ENCODE measurements at regions not wholly inside any gene's neighbourhood (a gene's known extent, or its start where the extent isn't known, plus 50 kb on each side); places are given as distances from the start of the nearest gene placed in this dataset.

DNA sequence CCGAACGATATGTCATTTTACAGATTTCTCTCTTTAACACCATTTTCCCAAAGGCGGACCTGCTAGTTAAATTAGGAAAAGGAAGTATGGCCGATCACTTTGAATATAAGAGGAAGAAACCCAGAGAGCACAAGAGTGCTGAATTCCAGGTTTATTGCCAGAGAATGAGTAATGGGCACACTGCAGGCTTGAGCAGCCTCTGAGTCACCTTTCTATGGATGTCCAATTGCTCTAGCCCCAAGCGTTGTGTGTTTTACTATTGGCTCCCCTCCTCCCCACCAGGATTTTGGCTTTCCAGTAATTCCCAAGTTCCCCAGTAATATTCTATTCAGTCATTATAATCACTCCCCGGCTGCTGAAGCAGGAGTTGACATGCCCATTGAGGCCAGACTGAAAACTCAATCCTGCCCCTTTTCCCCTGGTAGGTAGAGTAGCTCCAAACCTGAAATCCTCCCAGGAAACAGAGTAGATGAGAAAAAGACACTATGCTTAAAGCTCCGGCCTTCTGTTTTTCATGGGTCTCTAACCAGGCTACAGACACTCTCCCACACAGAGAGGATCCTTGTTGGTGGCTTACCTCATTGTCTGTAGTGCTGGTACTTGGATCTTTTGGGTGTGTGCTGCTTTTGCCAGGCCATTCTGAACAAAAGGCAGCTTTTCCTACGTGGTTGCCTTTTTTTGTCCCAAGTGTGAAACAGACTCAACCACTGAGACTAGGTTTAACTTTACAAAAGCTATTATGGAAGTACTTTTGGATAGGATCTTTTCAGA is 704.3 kb upstream of the FLRT2 start:
- no peak for TF ChIP-seq ZNF341 (tag by site-specific recombination; IDR thresholded peaks at IDR 0.05; ENCODE audit: low read depth)
- TF ChIP-seq ZNF133 (tag by site-specific recombination; IDR thresholded peaks at IDR 0.05): no peak
- TF ChIP-seq ZNF391 (tag by site-specific recombination; IDR thresholded peaks at IDR 0.05; ENCODE audit: borderline replicate concordance, low read depth): no peak
- TF ChIP-seq ZNF37A (tag by site-specific recombination; IDR thresholded peaks at IDR 0.05): no peak
- TF ChIP-seq BCL11A (tag by site-specific recombination; IDR thresholded peaks at IDR 0.05; ENCODE audit: low read depth): no peak
- TF ChIP-seq ZNF791 (tag by site-specific recombination; IDR thresholded peaks at IDR 0.05): no peak
- TF ChIP-seq KLF9 (tag by site-specific recombination; IDR thresholded peaks at IDR 0.05; ENCODE audit: low read depth): no peak
- TF ChIP-seq ZNF184 (tag by site-specific recombination; IDR thresholded peaks at IDR 0.05): no peak
- no peak for TF ChIP-seq ZNF24 (tag by site-specific recombination; IDR thresholded peaks at IDR 0.05)
- no peak for TF ChIP-seq ZBTB17 (tag by site-specific recombination; IDR thresholded peaks at IDR 0.05)
- no peak for TF ChIP-seq SALL2 (tag by site-specific recombination; IDR thresholded peaks at IDR 0.05; ENCODE audit: borderline replicate concordance)
- no peak for TF ChIP-seq BCL11B (tag by site-specific recombination; IDR thresholded peaks at IDR 0.05; ENCODE audit: low read depth)
- no peak for TF ChIP-seq HOXA7 (CRISPR knock-in tag; IDR thresholded peaks at IDR 0.05; ENCODE audit: borderline replicate concordance)
- no peak for TF ChIP-seq ZNF548 (tag by site-specific recombination; IDR thresholded peaks at IDR 0.05)
- no peak for TF ChIP-seq ZSCAN23 (tag by site-specific recombination; IDR thresholded peaks at IDR 0.05)
- no peak overlapping the region for H3K4me3 ChIP-seq (ENCODE audit: low read depth, low read length)
- no peaks in the 10 kb centered on the region for H3K4me1 ChIP-seq (ENCODE audit: control insufficient read depth, insufficient read depth, low read length)
- H3K9me3 ChIP-seq (ENCODE audit: control insufficient read depth, insufficient read depth, low read depth, low read length): no peaks in the 10 kb centered on the region
- CTCF ChIA-PET: no interaction called here
- H3K36me3 ChIP-seq (ENCODE audit: control insufficient read depth in 2 of 2, insufficient read depth in 1 of 2, low read length in 2 of 2): no peaks in the 10 kb centered on the region
- no peak overlapping the region for H3K27ac ChIP-seq (ENCODE audit: extremely low read depth, low read depth, low read length)
- POLR2A ChIA-PET: no interaction called here

DNA sequence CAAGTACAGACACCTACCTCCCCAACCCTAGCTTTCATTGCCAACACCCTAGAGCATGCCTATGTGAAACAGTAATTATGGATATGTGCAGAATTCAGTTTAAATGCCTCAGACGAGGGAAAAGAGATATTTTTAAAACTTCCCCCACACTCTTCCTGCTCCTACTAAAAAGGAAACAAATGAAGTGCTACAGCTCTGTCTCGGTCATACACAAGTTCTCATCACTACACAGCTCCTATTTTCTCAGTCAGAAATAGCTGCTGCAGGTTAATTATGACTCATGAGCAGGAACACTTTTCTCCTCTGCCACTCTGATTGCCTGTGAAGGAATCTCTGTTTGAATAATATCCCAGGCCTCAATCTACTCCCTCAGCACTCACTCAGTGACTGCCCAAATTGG is 703.6 kb upstream of the FLRT2 start:
- POLR2A ChIA-PET: no interaction called here
- TF ChIP-seq ZNF2 (tag by site-specific recombination; IDR thresholded peaks at IDR 0.05) (no peak), ZNF157 (tag by site-specific recombination; IDR thresholded peaks at IDR 0.05) (no peak), ZNF335 (tag by site-specific recombination; conservative IDR thresholded peaks at IDR 0.05) (no peak), CTCF (tag by site-specific recombination; IDR thresholded peaks at IDR 0.05) (no peak), ZNF211 (tag by site-specific recombination; IDR thresholded peaks at IDR 0.05; ENCODE audit: low read depth) (no peak), ZNF202 (tag by site-specific recombination; IDR thresholded peaks at IDR 0.05; ENCODE audit: borderline replicate concordance) (no peak), ZNF140 (tag by site-specific recombination; IDR thresholded peaks at IDR 0.05) (no peak), FEZF1 (tag by site-specific recombination; IDR thresholded peaks at IDR 0.05) (no peak)
- TF ChIP-seq, protein P1, sequence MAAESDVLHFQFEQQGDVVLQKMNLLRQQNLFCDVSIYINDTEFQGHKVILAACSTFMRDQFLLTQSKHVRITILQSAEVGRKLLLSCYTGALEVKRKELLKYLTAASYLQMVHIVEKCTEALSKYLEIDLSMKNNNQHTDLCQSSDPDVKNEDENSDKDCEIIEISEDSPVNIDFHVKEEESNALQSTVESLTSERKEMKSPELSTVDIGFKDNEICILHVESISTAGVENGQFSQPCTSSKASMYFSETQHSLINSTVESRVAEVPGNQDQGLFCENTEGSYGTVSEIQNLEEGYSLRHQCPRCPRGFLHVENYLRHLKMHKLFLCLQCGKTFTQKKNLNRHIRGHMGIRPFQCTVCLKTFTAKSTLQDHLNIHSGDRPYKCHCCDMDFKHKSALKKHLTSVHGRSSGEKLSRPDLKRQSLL (tag by site-specific recombination; IDR thresholded peaks at IDR 0.05): no peak
- TF ChIP-seq, protein P2, sequence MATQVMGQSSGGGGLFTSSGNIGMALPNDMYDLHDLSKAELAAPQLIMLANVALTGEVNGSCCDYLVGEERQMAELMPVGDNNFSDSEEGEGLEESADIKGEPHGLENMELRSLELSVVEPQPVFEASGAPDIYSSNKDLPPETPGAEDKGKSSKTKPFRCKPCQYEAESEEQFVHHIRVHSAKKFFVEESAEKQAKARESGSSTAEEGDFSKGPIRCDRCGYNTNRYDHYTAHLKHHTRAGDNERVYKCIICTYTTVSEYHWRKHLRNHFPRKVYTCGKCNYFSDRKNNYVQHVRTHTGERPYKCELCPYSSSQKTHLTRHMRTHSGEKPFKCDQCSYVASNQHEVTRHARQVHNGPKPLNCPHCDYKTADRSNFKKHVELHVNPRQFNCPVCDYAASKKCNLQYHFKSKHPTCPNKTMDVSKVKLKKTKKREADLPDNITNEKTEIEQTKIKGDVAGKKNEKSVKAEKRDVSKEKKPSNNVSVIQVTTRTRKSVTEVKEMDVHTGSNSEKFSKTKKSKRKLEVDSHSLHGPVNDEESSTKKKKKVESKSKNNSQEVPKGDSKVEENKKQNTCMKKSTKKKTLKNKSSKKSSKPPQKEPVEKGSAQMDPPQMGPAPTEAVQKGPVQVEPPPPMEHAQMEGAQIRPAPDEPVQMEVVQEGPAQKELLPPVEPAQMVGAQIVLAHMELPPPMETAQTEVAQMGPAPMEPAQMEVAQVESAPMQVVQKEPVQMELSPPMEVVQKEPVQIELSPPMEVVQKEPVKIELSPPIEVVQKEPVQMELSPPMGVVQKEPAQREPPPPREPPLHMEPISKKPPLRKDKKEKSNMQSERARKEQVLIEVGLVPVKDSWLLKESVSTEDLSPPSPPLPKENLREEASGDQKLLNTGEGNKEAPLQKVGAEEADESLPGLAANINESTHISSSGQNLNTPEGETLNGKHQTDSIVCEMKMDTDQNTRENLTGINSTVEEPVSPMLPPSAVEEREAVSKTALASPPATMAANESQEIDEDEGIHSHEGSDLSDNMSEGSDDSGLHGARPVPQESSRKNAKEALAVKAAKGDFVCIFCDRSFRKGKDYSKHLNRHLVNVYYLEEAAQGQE (tag by site-specific recombination; IDR thresholded peaks at IDR 0.05): no peak
- TF ChIP-seq, protein P3, sequence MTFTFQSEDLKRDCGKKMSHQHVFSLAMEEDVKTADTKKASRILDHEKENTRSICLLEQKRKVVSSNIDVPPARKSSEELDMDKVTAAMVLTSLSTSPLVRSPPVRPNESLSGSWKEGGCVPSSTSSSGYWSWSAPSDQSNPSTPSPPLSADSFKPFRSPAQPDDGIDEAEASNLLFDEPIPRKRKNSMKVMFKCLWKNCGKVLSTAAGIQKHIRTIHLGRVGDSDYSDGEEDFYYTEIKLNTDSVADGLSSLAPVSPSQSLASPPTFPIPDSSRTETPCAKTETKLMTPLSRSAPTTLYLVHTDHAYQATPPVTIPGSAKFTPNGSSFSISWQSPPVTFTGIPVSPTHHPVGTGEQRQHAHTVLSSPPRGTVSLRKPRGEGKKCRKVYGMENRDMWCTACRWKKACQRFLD (tag by site-specific recombination; IDR thresholded peaks at IDR 0.05): no peak
- TF ChIP-seq, protein P4, sequence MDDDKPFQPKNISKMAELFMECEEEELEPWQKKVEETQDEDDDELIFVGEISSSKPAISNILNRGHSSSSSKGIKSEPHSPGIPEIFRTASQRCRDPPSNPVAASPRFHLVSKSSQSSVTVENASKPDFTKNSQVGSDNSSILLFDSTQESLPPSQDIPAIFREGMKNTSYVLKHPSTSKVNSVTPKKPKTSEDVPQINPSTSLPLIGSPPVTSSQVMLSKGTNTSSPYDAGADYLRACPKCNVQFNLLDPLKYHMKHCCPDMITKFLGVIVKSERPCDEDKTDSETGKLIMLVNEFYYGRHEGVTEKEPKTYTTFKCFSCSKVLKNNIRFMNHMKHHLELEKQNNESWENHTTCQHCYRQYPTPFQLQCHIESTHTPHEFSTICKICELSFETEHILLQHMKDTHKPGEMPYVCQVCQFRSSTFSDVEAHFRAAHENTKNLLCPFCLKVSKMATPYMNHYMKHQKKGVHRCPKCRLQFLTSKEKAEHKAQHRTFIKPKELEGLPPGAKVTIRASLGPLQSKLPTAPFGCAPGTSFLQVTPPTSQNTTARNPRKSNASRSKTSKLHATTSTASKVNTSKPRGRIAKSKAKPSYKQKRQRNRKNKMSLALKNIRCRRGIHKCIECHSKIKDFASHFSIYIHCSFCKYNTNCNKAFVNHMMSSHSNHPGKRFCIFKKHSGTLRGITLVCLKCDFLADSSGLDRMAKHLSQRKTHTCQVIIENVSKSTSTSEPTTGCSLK (tag by site-specific recombination; IDR thresholded peaks at IDR 0.05): no peak

More for the DNA sequence above, 703.6 kb upstream of the FLRT2 start:
- CTCF ChIA-PET: no interaction called here
- Histone ChIP-seq H3K36me3 (ENCODE audit: control insufficient read depth in 2 of 2, insufficient read depth in 1 of 2, low read length in 2 of 2) (no peaks in the 10 kb centered on the region), H3K27ac (ENCODE audit: extremely low read depth, low read depth, low read length) (no peak overlapping the region), H3K4me3 (ENCODE audit: low read depth, low read length) (no peak overlapping the region), H3K9me3 (ENCODE audit: control insufficient read depth, insufficient read depth, low read depth, low read length) (no peaks in the 10 kb centered on the region), H3K4me1 (ENCODE audit: control insufficient read depth, insufficient read depth, low read length) (no peaks in the 10 kb centered on the region)
